Stimulated activated memory B cell treated with anti-CD40 and anti-IgM and Interleukin-4, amounts not matched to agents 10 μg/mL and 1 μg/mL and 100 μg/mL, for 72 hours (primary cell): ENCODE measurements at regions not wholly inside any gene's neighbourhood (a gene's known extent, or its start where the extent isn't known, plus 50 kb on each side); places are given as distances from the start of the nearest gene placed in this dataset.
A peak's percentile ranks its signal among the peaks of the same experiment; 100 is the strongest.
"Not testable (repeated sequence)": the region's sequence is repeated elsewhere in the genome, so short reads cannot be mapped to it uniquely, and the experiment has no call there.

Source experiments
- ATAC-seq: fragments of 150-1000 bp; cut with Tn5 transposase; 2 replicates; pipeline ENCODE4 v1.10.0; 2021
- H3K27ac Mint-ChIP-seq: one replicate; pipeline ENCODE4 v1.8.0; 2022; ENCODE audit warnings: mild to moderate bottlenecking, mixed read lengths
- H3K27me3 Mint-ChIP-seq: one replicate; pipeline ENCODE4 v1.8.0; 2022; ENCODE audit warnings: mixed read lengths
- H3K36me3 Mint-ChIP-seq: one replicate; pipeline ENCODE4 v1.8.0; 2022; ENCODE audit warnings: mixed read lengths
- H3K4me1 Mint-ChIP-seq: one replicate; pipeline ENCODE4 v1.8.0; 2022; ENCODE audit warnings: mixed read lengths
- H3K4me3 Mint-ChIP-seq: one replicate; pipeline ENCODE4 v1.8.0; 2022; ENCODE audit warnings: mild to moderate bottlenecking, moderate library complexity, mixed read lengths
- H3K9me3 Mint-ChIP-seq: one replicate; pipeline ENCODE4 v1.8.0; 2022; ENCODE audit warnings: mixed read lengths

- ATAC-seq, result no peak
- Mint-ChIP-seq H3K36me3 (no peaks in the 10 kb centered on the region), H3K27me3 (peaks cover 39% of the 10 kb centered on the region), H3K9me3 (no peaks in the 10 kb centered on the region), H3K4me1 (no peaks in the 10 kb centered on the region), H3K27ac (no peak overlapping the region), H3K4me3 (no peak overlapping the region)
Measured at GRCh38 chr15:81776976-81777375, 268.8 kb downstream of the MEX3B start.

- not testable (repeated sequence) for H3K36me3 Mint-ChIP-seq, ATAC-seq, H3K4me3 Mint-ChIP-seq, H3K4me1 Mint-ChIP-seq, H3K27ac Mint-ChIP-seq, H3K9me3 Mint-ChIP-seq
- peaks cover 28% of the 10 kb centered on the region for H3K27me3 Mint-ChIP-seq
Measured at GRCh38 chr15:81775779-81776178, 270.0 kb downstream of the MEX3B start.

GRCh38 chr15:81774309-81774708 is 271.5 kb downstream of the MEX3B start:
- H3K27me3 Mint-ChIP-seq, result peaks cover 13% of the 10 kb centered on the region
- no peaks in the 10 kb centered on the region for H3K9me3 Mint-ChIP-seq
- no peak for ATAC-seq
- H3K4me1 Mint-ChIP-seq, result no peaks in the 10 kb centered on the region
- H3K27ac Mint-ChIP-seq, result no peak overlapping the region
- H3K36me3 Mint-ChIP-seq, result no peaks in the 10 kb centered on the region
- H3K4me3 Mint-ChIP-seq, result no peak overlapping the region

GRCh38 chr15:81768773-81769172 is 277.0 kb downstream of the MEX3B start:
- Mint-ChIP-seq H3K9me3 (no peaks in the 10 kb centered on the region), H3K4me3 (no peak overlapping the region), H3K4me1 (no peaks in the 10 kb centered on the region), H3K27ac (no peak overlapping the region), H3K36me3 (no peaks in the 10 kb centered on the region), H3K27me3 (no peaks in the 10 kb centered on the region)
- peak; percentile 44 for ATAC-seq

GRCh38 chr15:81766829-81767475 is 278.9 kb downstream of the MEX3B start:
- no peaks in the 10 kb centered on the region for H3K27me3 Mint-ChIP-seq
- no peaks in the 10 kb centered on the region for H3K4me1 Mint-ChIP-seq
- H3K4me3 Mint-ChIP-seq, result no peak overlapping the region
- no peaks in the 10 kb centered on the region for H3K36me3 Mint-ChIP-seq
- ATAC-seq, result no peak
- no peaks in the 10 kb centered on the region for H3K9me3 Mint-ChIP-seq
- no peak overlapping the region for H3K27ac Mint-ChIP-seq

- Mint-ChIP-seq H3K9me3 (no peaks in the 10 kb centered on the region), H3K27ac (no peak overlapping the region)
- no peak for ATAC-seq
Measured at GRCh38 chr15:81765816-81766215, 280.0 kb downstream of the MEX3B start.

GRCh38 chr15:81763304-81763703 is 282.5 kb downstream of the MEX3B start:
- H3K4me3 Mint-ChIP-seq, result no peak overlapping the region
- H3K27me3 Mint-ChIP-seq, result peaks cover 7% of the 10 kb centered on the region

More at GRCh38 chr15:81765816-81766215, 280.0 kb downstream of the MEX3B start:
- H3K4me3 Mint-ChIP-seq, result no peak overlapping the region
- no peaks in the 10 kb centered on the region for H3K36me3 Mint-ChIP-seq
- H3K27me3 Mint-ChIP-seq, result peaks cover under 1% of the 10 kb centered on the region
- no peaks in the 10 kb centered on the region for H3K4me1 Mint-ChIP-seq

GRCh38 chr15:81760686-81761085 is 285.1 kb downstream of the MEX3B start:
- peaks cover 7% of the 10 kb centered on the region for H3K27me3 Mint-ChIP-seq
- H3K4me1 Mint-ChIP-seq, result no peaks in the 10 kb centered on the region
- H3K27ac Mint-ChIP-seq, result no peak overlapping the region
- H3K4me3 Mint-ChIP-seq, result no peak overlapping the region
- H3K9me3 Mint-ChIP-seq, result no peaks in the 10 kb centered on the region
- ATAC-seq, result no peak
- H3K36me3 Mint-ChIP-seq, result no peaks in the 10 kb centered on the region

More at GRCh38 chr15:81763304-81763703, 282.5 kb downstream of the MEX3B start:
- Mint-ChIP-seq H3K36me3 (no peaks in the 10 kb centered on the region), H3K9me3 (no peaks in the 10 kb centered on the region), H3K4me1 (no peaks in the 10 kb centered on the region), H3K27ac (no peak overlapping the region)
- ATAC-seq, result no peak

GRCh38 chr15:81758818-81759284 is 287.0 kb downstream of the MEX3B start:
- H3K27ac Mint-ChIP-seq, result no peak overlapping the region
- no peak for ATAC-seq
- H3K27me3 Mint-ChIP-seq, result peaks cover 7% of the 10 kb centered on the region
- H3K36me3 Mint-ChIP-seq, result no peaks in the 10 kb centered on the region
- H3K4me1 Mint-ChIP-seq, result no peaks in the 10 kb centered on the region
- no peaks in the 10 kb centered on the region for H3K9me3 Mint-ChIP-seq
- H3K4me3 Mint-ChIP-seq, result no peak overlapping the region

GRCh38 chr15:81755626-81756025 is 290.2 kb downstream of the MEX3B start:
- H3K36me3 Mint-ChIP-seq, result no peaks in the 10 kb centered on the region
- no peak for ATAC-seq
- no peak overlapping the region for H3K27ac Mint-ChIP-seq
- no peaks in the 10 kb centered on the region for H3K4me1 Mint-ChIP-seq
- peaks cover 10% of the 10 kb centered on the region for H3K27me3 Mint-ChIP-seq
- H3K4me3 Mint-ChIP-seq, result no peak overlapping the region
- no peaks in the 10 kb centered on the region for H3K9me3 Mint-ChIP-seq

GRCh38 chr15:81754078-81754477 is 291.7 kb downstream of the MEX3B start:
- H3K27ac Mint-ChIP-seq, result no peak overlapping the region
- H3K36me3 Mint-ChIP-seq, result no peaks in the 10 kb centered on the region
- no peak for ATAC-seq
- H3K9me3 Mint-ChIP-seq, result no peaks in the 10 kb centered on the region
- no peaks in the 10 kb centered on the region for H3K4me1 Mint-ChIP-seq
- H3K27me3 Mint-ChIP-seq, result peaks cover 8% of the 10 kb centered on the region
- no peak overlapping the region for H3K4me3 Mint-ChIP-seq

- Mint-ChIP-seq H3K27me3 (peaks cover 8% of the 10 kb centered on the region), H3K36me3 (no peaks in the 10 kb centered on the region), H3K9me3 (no peaks in the 10 kb centered on the region), H3K4me3 (no peak overlapping the region), H3K27ac (no peak overlapping the region), H3K4me1 (no peaks in the 10 kb centered on the region)
- ATAC-seq, result no peak
Measured at GRCh38 chr15:81752974-81753373, 292.8 kb downstream of the MEX3B start.

GRCh38 chr15:81752546-81752942 is 293.3 kb downstream of the MEX3B start:
- Mint-ChIP-seq H3K4me1 (no peaks in the 10 kb centered on the region), H3K36me3 (no peaks in the 10 kb centered on the region), H3K9me3 (no peaks in the 10 kb centered on the region), H3K4me3 (no peak overlapping the region), H3K27me3 (peaks cover 8% of the 10 kb centered on the region), H3K27ac (no peak overlapping the region)
- no peak for ATAC-seq

- no peak overlapping the region for H3K4me3 Mint-ChIP-seq
- no peaks in the 10 kb centered on the region for H3K36me3 Mint-ChIP-seq
- no peaks in the 10 kb centered on the region for H3K9me3 Mint-ChIP-seq
- H3K4me1 Mint-ChIP-seq, result no peaks in the 10 kb centered on the region
- ATAC-seq, result no peak
- H3K27ac Mint-ChIP-seq, result no peak overlapping the region
- peaks cover 8% of the 10 kb centered on the region for H3K27me3 Mint-ChIP-seq
Measured at GRCh38 chr15:81751816-81752545, 293.8 kb downstream of the MEX3B start.

GRCh38 chr15:81751256-81751655 is 294.6 kb downstream of the MEX3B start:
- Mint-ChIP-seq H3K4me3 (no peak overlapping the region), H3K27ac (no peak overlapping the region), H3K27me3 (peaks cover 8% of the 10 kb centered on the region), H3K4me1 (no peaks in the 10 kb centered on the region), H3K36me3 (no peaks in the 10 kb centered on the region), H3K9me3 (no peaks in the 10 kb centered on the region)
- ATAC-seq, result no peak
